Esophagus muscularis mucosa (tissue), 3 donors: ENCODE measurements at regions not wholly inside any gene's neighbourhood (a gene's known extent, or its start where the extent isn't known, plus 50 kb on each side); places are given as distances from the start of the nearest gene placed in this dataset.

ENCODE experiments used
- POLR2A ChIP-seq: fragments of 450-650 bp; IDR thresholded peaks from one replicate; pipeline ENCODE4 v1.6.1; 2017; ENCODE audit warnings: antibody characterized with exemption, moderate library complexity, mild to moderate bottlenecking, low read depth
- POLR2AphosphoS5 ChIP-seq, 2 donors: sonication (generic); formaldehyde crosslinking; IDR thresholded peaks; one replicate each; pipeline ENCODE4 v1.6.1; 2017; ENCODE audit warnings: antibody characterized with exemption in 2 of 2
- TF ChIP-seq, protein P1 (sequence below), 3 experiments: fragments of 200-600 bp in 2 of 3; fragments of 450-650 bp in 1 of 3; sonication (generic) in 2 of 3; IDR thresholded peaks; one replicate each; pipeline ENCODE4 v1.5.1; 2017 to 2019; ENCODE audit warnings: antibody characterized with exemption in 3 of 3, mild to moderate bottlenecking in 2 of 3, moderate library complexity in 1 of 3

DNA sequence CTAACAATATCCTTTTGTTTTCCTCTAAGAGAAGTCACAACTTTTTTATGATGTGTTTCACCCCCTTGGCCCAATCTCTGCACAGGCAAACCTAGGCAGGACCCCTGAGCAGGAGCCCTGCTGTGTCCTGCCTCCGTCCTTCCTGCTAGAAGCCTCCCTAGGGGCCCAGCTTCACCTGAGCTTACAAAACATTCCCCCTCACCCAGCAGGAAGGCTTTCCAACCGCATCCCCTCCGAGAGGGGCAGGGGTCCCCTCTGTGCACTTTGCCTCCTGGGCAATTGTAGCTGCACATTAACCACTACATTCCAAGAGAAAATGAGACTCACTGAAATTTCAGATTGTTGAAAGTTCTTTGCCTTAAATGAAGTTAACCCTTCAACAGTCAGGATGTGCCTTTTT lies 176.2 kb downstream of the IRX2 start:
- TF ChIP-seq POLR2AphosphoS5 (IDR thresholded peaks at IDR 0.05) (no peak), POLR2A (no peak)
- TF ChIP-seq, protein P1, sequence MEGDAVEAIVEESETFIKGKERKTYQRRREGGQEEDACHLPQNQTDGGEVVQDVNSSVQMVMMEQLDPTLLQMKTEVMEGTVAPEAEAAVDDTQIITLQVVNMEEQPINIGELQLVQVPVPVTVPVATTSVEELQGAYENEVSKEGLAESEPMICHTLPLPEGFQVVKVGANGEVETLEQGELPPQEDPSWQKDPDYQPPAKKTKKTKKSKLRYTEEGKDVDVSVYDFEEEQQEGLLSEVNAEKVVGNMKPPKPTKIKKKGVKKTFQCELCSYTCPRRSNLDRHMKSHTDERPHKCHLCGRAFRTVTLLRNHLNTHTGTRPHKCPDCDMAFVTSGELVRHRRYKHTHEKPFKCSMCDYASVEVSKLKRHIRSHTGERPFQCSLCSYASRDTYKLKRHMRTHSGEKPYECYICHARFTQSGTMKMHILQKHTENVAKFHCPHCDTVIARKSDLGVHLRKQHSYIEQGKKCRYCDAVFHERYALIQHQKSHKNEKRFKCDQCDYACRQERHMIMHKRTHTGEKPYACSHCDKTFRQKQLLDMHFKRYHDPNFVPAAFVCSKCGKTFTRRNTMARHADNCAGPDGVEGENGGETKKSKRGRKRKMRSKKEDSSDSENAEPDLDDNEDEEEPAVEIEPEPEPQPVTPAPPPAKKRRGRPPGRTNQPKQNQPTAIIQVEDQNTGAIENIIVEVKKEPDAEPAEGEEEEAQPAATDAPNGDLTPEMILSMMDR (IDR thresholded peaks at IDR 0.05), result no peak
